K562 (cell line): ENCODE measurements at regions not wholly inside any gene's neighbourhood (a gene's known extent, or its start where the extent isn't known, plus 50 kb on each side); places are given as distances from the start of the nearest gene placed in this dataset.

Source experiments
- BHLHE40 ChIP-seq: IDR thresholded peaks from 2 replicates; pipeline ENCODE4 v1.6.1; 2011; ENCODE audit warnings: low read length, improper control_type of control experiment
- CLOCK ChIP-seq: fragments of 250-450 bp; sonication (Bioruptor Pico); IDR thresholded peaks from 2 replicates; pipeline ENCODE4 v1.4.0; 2020; ENCODE audit warnings: mild to moderate bottlenecking, moderate library complexity, borderline replicate concordance
- HNRNPL ChIP-seq: fragments of 200-400 bp; formaldehyde crosslinking; IDR thresholded peaks from 2 replicates; pipeline ENCODE4 v1.6.1; 2017; ENCODE audit warnings: low read depth, mild to moderate bottlenecking, low read length
- JUND ChIP-seq, 2 experiments: IDR thresholded peaks; 2 replicates in 1 of 2; 3 replicates in 1 of 2; pipeline ENCODE4 v1.6.1; 2011; ENCODE audit warnings: borderline replicate concordance in 2 of 2, low read depth in 2 of 2, low read length in 2 of 2, improper control_type of control experiment in 1 of 2, missing biosample characterization in 1 of 2, missing genetic modification characterization in 1 of 2, missing genetic modification reagents in 1 of 2
- POLR2G ChIP-seq: fragments of 200-400 bp; formaldehyde crosslinking; IDR thresholded peaks from 2 replicates; pipeline ENCODE4 v1.6.1; 2017; ENCODE audit warnings: low read depth, mild to moderate bottlenecking, antibody characterized with exemption, low read length, moderate library complexity
- ZBTB17 ChIP-seq: fragments of 450-650 bp; formaldehyde crosslinking; IDR thresholded peaks from 2 replicates; pipeline ENCODE4 v1.4.0; 2020; ENCODE audit warnings: mild to moderate bottlenecking
- ZBTB5 ChIP-seq: fragments of 450-650 bp; IDR thresholded peaks from 2 replicates; pipeline ENCODE4 v1.6.1; 2017; ENCODE audit warnings: antibody characterized with exemption

GRCh38 chr10:89937494-89937893 lies 236.1 kb downstream of the KIF20B start (continued):
- TF ChIP-seq HNRNPL (no peak), JUND (IDR thresholded peaks at IDR 0.05; ENCODE audit: borderline replicate concordance, low read depth, low read length) (no peak), JUND (tag; IDR thresholded peaks at IDR 0.05; ENCODE audit: borderline replicate concordance, low read depth, low read length) (no peak), ZBTB17 (CRISPR knock-in tag) (no peak), POLR2G (no peak), ZBTB5 (no peak), BHLHE40 (no peak), CLOCK (CRISPR knock-in tag) (no peak)
